ENCODE measurements at regions not wholly inside any gene's neighbourhood (a gene's known extent, or its start where the extent isn't known, plus 50 kb on each side); places are given as distances from the start of the nearest gene placed in this dataset.

DNA sequence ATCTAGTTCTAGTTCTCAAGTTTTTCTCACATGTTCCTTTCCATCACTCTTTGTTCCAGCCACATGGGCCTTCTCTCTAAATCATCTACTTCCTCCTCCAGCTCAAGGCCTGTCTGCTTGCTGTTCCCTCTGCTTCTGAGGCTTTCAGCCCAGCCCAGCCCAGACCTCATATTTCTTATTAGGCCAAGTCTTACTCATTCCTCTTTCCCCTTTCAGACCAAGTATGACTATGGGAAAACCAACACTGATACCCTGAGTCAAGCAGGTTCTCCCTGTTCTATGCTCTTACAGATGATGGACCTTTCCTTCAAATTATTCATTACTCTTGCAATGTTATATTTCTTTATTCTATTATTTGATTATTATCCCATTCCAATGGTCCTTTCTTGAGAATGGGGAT is 80.3 kb upstream of the SEM1 start:
- TF ChIP-seq SIN3A (IDR thresholded peaks at IDR 0.05; ENCODE audit: low read depth) = no peak
- TF ChIP-seq, protein P1, sequence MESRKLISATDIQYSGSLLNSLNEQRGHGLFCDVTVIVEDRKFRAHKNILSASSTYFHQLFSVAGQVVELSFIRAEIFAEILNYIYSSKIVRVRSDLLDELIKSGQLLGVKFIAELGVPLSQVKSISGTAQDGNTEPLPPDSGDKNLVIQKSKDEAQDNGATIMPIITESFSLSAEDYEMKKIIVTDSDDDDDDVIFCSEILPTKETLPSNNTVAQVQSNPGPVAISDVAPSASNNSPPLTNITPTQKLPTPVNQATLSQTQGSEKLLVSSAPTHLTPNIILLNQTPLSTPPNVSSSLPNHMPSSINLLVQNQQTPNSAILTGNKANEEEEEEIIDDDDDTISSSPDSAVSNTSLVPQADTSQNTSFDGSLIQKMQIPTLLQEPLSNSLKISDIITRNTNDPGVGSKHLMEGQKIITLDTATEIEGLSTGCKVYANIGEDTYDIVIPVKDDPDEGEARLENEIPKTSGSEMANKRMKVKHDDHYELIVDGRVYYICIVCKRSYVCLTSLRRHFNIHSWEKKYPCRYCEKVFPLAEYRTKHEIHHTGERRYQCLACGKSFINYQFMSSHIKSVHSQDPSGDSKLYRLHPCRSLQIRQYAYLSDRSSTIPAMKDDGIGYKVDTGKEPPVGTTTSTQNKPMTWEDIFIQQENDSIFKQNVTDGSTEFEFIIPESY (IDR thresholded peaks at IDR 0.05; ENCODE audit: extremely low read depth, insufficient replicate concordance, low read length) = no peak
- TF ChIP-seq, protein P2, sequence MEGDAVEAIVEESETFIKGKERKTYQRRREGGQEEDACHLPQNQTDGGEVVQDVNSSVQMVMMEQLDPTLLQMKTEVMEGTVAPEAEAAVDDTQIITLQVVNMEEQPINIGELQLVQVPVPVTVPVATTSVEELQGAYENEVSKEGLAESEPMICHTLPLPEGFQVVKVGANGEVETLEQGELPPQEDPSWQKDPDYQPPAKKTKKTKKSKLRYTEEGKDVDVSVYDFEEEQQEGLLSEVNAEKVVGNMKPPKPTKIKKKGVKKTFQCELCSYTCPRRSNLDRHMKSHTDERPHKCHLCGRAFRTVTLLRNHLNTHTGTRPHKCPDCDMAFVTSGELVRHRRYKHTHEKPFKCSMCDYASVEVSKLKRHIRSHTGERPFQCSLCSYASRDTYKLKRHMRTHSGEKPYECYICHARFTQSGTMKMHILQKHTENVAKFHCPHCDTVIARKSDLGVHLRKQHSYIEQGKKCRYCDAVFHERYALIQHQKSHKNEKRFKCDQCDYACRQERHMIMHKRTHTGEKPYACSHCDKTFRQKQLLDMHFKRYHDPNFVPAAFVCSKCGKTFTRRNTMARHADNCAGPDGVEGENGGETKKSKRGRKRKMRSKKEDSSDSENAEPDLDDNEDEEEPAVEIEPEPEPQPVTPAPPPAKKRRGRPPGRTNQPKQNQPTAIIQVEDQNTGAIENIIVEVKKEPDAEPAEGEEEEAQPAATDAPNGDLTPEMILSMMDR (IDR thresholded peaks at IDR 0.05 in 2 of 3, conservative IDR thresholded peaks at IDR 0.05 in 1 of 3; ENCODE audit: borderline replicate concordance in 1 of 3, insufficient read depth in 1 of 3, low read depth in 2 of 3, low read length in 2 of 3) = no peak
- no peak for TF ChIP-seq YY1 (IDR thresholded peaks at IDR 0.05; ENCODE audit: extremely low read depth, insufficient replicate concordance, low read depth, low read length)
- TF ChIP-seq, protein P3, sequence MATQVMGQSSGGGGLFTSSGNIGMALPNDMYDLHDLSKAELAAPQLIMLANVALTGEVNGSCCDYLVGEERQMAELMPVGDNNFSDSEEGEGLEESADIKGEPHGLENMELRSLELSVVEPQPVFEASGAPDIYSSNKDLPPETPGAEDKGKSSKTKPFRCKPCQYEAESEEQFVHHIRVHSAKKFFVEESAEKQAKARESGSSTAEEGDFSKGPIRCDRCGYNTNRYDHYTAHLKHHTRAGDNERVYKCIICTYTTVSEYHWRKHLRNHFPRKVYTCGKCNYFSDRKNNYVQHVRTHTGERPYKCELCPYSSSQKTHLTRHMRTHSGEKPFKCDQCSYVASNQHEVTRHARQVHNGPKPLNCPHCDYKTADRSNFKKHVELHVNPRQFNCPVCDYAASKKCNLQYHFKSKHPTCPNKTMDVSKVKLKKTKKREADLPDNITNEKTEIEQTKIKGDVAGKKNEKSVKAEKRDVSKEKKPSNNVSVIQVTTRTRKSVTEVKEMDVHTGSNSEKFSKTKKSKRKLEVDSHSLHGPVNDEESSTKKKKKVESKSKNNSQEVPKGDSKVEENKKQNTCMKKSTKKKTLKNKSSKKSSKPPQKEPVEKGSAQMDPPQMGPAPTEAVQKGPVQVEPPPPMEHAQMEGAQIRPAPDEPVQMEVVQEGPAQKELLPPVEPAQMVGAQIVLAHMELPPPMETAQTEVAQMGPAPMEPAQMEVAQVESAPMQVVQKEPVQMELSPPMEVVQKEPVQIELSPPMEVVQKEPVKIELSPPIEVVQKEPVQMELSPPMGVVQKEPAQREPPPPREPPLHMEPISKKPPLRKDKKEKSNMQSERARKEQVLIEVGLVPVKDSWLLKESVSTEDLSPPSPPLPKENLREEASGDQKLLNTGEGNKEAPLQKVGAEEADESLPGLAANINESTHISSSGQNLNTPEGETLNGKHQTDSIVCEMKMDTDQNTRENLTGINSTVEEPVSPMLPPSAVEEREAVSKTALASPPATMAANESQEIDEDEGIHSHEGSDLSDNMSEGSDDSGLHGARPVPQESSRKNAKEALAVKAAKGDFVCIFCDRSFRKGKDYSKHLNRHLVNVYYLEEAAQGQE (IDR thresholded peaks at IDR 0.05; ENCODE audit: low read depth) = no peak
